Small intestine (tissue), 7 donors: ENCODE measurements at regions not wholly inside any gene's neighbourhood (a gene's known extent, or its start where the extent isn't known, plus 50 kb on each side); places are given as distances from the start of the nearest gene placed in this dataset.

Experiments used
- DNase-seq, 2 donors: peaks; one replicate each; pipeline versions ENCODE4 v3.0.0 to v3.0.0-alpha.2; 2013
- FAIRE-seq: peaks from 2 replicates; lab custom pipeline; 2012; peaks lifted over from hg19 to GRCh38; lab: Jason Lieb, UNC
- H3K27ac ChIP-seq, 3 donors: one replicate each; pipeline ENCODE4 v1.5.1; 2013; ENCODE audit warnings: low read length in 2 of 3, mild to moderate bottlenecking in 2 of 3, control low read depth in 1 of 3, inconsistent platforms in 1 of 3, low read depth in 1 of 3, moderate library complexity in 1 of 3
- H3K27me3 ChIP-seq, 3 donors: one replicate each; pipeline ENCODE4 v1.6.1; 2013; ENCODE audit warnings: low read length in 3 of 3, inconsistent platforms in 1 of 3; ENCODE audit not compliant: control insufficient read depth in 3 of 3, insufficient read depth in 3 of 3
- H3K36me3 ChIP-seq, 3 donors: one replicate each; pipeline ENCODE4 v1.6.1; 2013; ENCODE audit warnings: low read length in 3 of 3, inconsistent platforms in 1 of 3, low read depth in 1 of 3, mild to moderate bottlenecking in 1 of 3, moderate library complexity in 1 of 3; ENCODE audit not compliant: control insufficient read depth in 3 of 3, insufficient read depth in 2 of 3
- H3K4me1 ChIP-seq, 3 donors: one replicate each; pipeline ENCODE4 v1.6.1; 2013; ENCODE audit warnings: low read length in 2 of 3, inconsistent platforms in 1 of 3, low read depth in 1 of 3, mild to moderate bottlenecking in 1 of 3, moderate library complexity in 1 of 3; ENCODE audit not compliant: control insufficient read depth in 3 of 3, insufficient read depth in 2 of 3
- H3K4me3 ChIP-seq, 3 donors: one replicate each; pipeline ENCODE4 v1.5.1; 2013; ENCODE audit warnings: low read length in 3 of 3, control low read depth in 1 of 3, inconsistent platforms in 1 of 3, low read depth in 1 of 3, mild to moderate bottlenecking in 1 of 3, moderate library complexity in 1 of 3
- H3K9me3 ChIP-seq, 2 donors: one replicate each; pipeline ENCODE4 v1.6.1; 2013; ENCODE audit warnings: low read depth in 1 of 2, low read length in 1 of 2; ENCODE audit not compliant: control insufficient read depth in 2 of 2, insufficient read depth in 1 of 2
- WGBS, 3 donors: extraction: QIAGEN DNeasy Blood & Tissue Kit; methylation state at CpG; one replicate each; pipeline ENCODE4 v1.1.7; 2013; 5-methylcytosine and 5-hydroxymethylcytosine counted together
- donor health status: healthy with polysubstance abuse.
- donor health status: control.
- donor health status: control.
- donor health status: Bipolar disorder and iron deficiency.
- donor health status: healthy.

DNA sequence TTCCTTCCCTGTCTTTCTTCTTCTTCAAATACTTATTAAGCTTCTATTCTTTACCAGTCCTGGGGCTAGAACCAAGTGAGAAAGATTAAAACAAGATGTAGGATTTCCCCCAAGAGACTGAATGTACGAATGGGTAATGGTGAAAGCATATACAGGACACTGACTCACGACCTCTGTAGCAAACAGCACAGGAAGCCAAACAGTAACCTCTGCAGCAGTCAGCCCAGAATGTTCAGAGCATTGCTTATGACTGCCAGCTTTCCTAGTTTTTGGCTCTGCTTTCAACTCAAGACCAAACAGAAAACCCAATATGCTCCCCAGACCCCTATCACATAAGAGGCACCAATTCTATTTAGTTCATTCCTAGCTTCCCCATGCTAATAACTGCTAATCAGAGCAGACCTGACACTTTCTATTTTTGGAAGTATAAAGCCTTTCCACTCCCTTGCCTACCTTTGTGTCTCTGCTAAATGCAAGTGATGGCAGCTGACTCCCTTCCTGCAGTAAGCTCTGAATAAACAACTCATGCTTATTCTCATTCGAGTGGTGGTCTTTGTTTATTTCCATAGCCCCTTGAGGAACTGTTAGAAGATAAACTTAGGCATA is 690.6 kb downstream of the EPM2A start:
- FAIRE-seq = no peak
- no peak for DNase-seq

GRCh38 chr6:145045582-145045981 is 689.7 kb downstream of the EPM2A start:
- Histone ChIP-seq H3K27me3 (no peaks in the 10 kb centered on the region), H3K9me3 (no peaks in the 10 kb centered on the region), H3K4me3 (no peak overlapping the region), H3K27ac (no peak overlapping the region), H3K4me1 (no peaks in the 10 kb centered on the region), H3K36me3 (no peaks in the 10 kb centered on the region)
- DNase-seq = no peak
- FAIRE-seq = no peak

More for the DNA sequence above, 690.6 kb downstream of the EPM2A start:
- no peak overlapping the region for H3K27ac ChIP-seq
- no peak overlapping the region for H3K4me3 ChIP-seq
- 34 to 49% (median 39%) methylated on average over 3 of the region's 3 CpGs for WGBS, 3 donors
- H3K4me1 ChIP-seq = no peaks in the 10 kb centered on the region
- no peaks in the 10 kb centered on the region for H3K27me3 ChIP-seq
- no peaks in the 10 kb centered on the region for H3K36me3 ChIP-seq
- no peaks in the 10 kb centered on the region for H3K9me3 ChIP-seq

- Histone ChIP-seq H3K27me3 (no peaks in the 10 kb centered on the region), H3K27ac (no peak overlapping the region), H3K36me3 (no peaks in the 10 kb centered on the region), H3K4me1 (no peaks in the 10 kb centered on the region), H3K4me3 (no peak overlapping the region), H3K9me3 (no peaks in the 10 kb centered on the region)
- DNase-seq (no peak), FAIRE-seq (no peak)
- WGBS, 3 donors = 60 to 76% (median 63%) methylated on average over 4 of the region's 4 CpGs
Observed at GRCh38 chr6:145047891-145048290, 687.4 kb downstream of the EPM2A start.

DNA sequence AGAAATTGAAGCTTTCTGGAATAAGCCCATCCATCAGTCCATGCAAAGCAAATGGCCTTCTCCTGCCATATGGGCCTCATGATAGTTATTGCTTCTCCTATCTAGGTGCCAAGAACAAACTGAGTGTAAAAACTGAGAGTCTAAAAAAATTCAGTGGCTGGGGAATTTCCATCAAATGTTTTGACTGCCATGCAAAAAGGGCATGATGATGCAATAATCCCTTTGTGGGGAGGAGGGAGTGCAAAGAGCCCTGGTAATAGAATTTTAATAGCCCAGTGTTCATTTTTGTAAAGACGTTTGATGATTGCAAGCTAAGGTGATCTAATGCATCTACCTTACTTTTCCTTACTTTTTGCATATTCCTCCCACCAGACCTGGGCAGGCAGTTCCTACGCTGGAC is 683.7 kb downstream of the EPM2A start:
- WGBS, 3 donors = 62 to 80% (median 74%) methylated on average over 2 of the region's 2 CpGs
- Histone ChIP-seq H3K4me1 (no peaks in the 10 kb centered on the region), H3K4me3 (no peak overlapping the region), H3K36me3 (no peaks in the 10 kb centered on the region), H3K27me3 (no peaks in the 10 kb centered on the region), H3K27ac (no peak overlapping the region), H3K9me3 (no peaks in the 10 kb centered on the region)
- DNase-seq (no peak), FAIRE-seq (no peak)

GRCh38 chr6:145055567-145055966 is 679.8 kb downstream of the EPM2A start:
- Histone ChIP-seq H3K27me3 (no peaks in the 10 kb centered on the region), H3K4me3 (no peak overlapping the region), H3K27ac (no peak overlapping the region), H3K36me3 (no peaks in the 10 kb centered on the region), H3K9me3 (no peaks in the 10 kb centered on the region), H3K4me1 (no peaks in the 10 kb centered on the region)
- FAIRE-seq (no peak), DNase-seq (no peak)
- 29 to 73% (median 38%) methylated on average over 1 of the region's 1 CpG for WGBS, 3 donors

GRCh38 chr6:145060714-145061113 is 674.6 kb downstream of the EPM2A start:
- 63 to 66% (median 63%) methylated on average over 1 of the region's 1 CpG for WGBS, 3 donors
- Histone ChIP-seq H3K9me3 (no peaks in the 10 kb centered on the region), H3K27me3 (no peaks in the 10 kb centered on the region), H3K36me3 (no peaks in the 10 kb centered on the region), H3K4me1 (no peaks in the 10 kb centered on the region), H3K4me3 (no peak overlapping the region), H3K27ac (no peak overlapping the region)
- no peak for FAIRE-seq
- no peak for DNase-seq

DNA sequence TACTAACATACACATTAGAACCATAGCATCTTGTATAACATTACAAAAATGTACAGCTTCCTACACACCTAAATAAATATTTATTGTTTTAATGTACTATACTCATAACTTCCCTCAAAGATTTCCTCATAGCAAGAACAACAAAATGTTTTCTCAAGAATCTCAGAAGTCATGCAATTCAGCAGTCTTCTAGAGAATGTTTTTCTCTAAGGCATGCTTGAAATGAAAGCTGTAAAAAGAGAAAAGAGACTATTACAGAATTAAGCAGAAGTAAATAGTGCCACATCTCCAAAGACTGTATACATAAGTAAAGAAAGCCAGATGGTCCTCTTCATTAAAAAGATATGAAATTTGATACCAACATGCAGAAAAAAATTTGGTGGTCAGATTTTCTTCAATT is 672.2 kb downstream of the EPM2A start:
- H3K27me3 ChIP-seq = no peaks in the 10 kb centered on the region
- no peak for DNase-seq
- H3K4me3 ChIP-seq = no peak overlapping the region
- H3K9me3 ChIP-seq = no peaks in the 10 kb centered on the region
- no peaks in the 10 kb centered on the region for H3K4me1 ChIP-seq
- FAIRE-seq = no peak
- no peaks in the 10 kb centered on the region for H3K36me3 ChIP-seq
- no peak overlapping the region for H3K27ac ChIP-seq

DNA sequence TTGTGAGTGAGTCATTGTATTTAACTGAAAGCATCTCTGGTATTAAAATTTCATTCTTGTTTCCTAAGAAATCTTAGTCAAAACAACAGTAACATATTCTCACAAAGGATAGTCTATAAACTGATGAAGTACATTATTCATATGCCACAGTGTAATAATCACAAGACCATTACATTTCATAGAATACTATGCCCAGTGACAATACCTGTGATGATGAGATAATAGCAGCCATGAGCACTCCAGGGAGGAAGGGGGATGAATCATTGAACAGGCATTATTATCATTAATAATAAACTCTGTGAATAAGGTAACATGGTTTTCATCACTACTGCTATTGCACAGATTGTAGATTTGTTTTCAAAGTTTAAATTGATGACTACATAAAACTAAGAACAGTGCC is 667.9 kb downstream of the EPM2A start:
- H3K27me3 ChIP-seq = no peaks in the 10 kb centered on the region
- H3K4me3 ChIP-seq = no peak overlapping the region
- FAIRE-seq (no peak), DNase-seq (no peak)
- no peaks in the 10 kb centered on the region for H3K36me3 ChIP-seq
- no peaks in the 10 kb centered on the region for H3K9me3 ChIP-seq
- H3K4me1 ChIP-seq = no peaks in the 10 kb centered on the region
- H3K27ac ChIP-seq = no peak overlapping the region

DNA sequence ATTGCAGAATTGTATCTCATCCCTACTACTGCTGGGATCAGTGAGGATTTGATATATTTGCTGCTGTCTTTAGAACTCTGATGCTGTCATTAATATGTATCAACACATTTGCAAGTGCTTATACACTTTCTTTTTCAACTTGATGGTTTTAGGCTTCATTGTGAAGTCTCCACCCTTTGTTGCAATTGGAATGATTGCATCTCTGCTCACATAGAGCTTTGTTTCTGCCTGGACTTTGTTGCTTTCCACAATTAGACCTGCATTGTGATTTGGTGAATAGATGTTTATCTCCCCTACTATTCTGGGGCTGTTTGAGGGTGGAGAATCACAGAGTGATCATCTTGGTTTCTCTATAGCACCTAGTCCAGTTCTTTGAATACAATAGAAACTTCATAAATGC is 666.7 kb downstream of the EPM2A start:
- Histone ChIP-seq H3K9me3 (no peaks in the 10 kb centered on the region), H3K36me3 (no peaks in the 10 kb centered on the region), H3K4me1 (no peaks in the 10 kb centered on the region), H3K27me3 (no peaks in the 10 kb centered on the region), H3K27ac (no peak overlapping the region), H3K4me3 (no peak overlapping the region)
- FAIRE-seq = no peak
- DNase-seq = no peak
